ENCODE measurements at regions not wholly inside any gene's neighbourhood (a gene's known extent, or its start where the extent isn't known, plus 50 kb on each side); places are given as distances from the start of the nearest gene placed in this dataset.

- Histone ChIP-seq H3K36me3 (ENCODE audit: control insufficient read depth, insufficient read depth, low read length) (no peaks in the 10 kb centered on the region), H3K4me2 (ENCODE audit: extremely low read depth, insufficient read depth, low read length) (no peak overlapping the region), H3K4me3 (replicated peaks in 1 of 4; ENCODE audit: control extremely low read depth in 1 of 4, insufficient read depth in 1 of 4, low read depth in 3 of 4, low read length in 4 of 4) (no peak overlapping the region), H2AFZ (ENCODE audit: low read length) (no peak overlapping the region), H3K79me2 (ENCODE audit: control insufficient read depth, insufficient read depth, low read length) (no peaks in the 10 kb centered on the region), H3K4me1 (ENCODE audit: control insufficient read depth, extremely low read depth, insufficient read depth, low read length) (peaks cover 6% of the 10 kb centered on the region), H3K27ac (ENCODE audit: insufficient read depth, low read length) (no peak overlapping the region), H4K20me1 (ENCODE audit: control insufficient read depth, extremely low read depth, insufficient read depth, low read length) (no peaks in the 10 kb centered on the region), H3K9ac (ENCODE audit: insufficient read depth, low read length) (no peak overlapping the region), H3K9me3 (ENCODE audit: control insufficient read depth, insufficient read depth, low read depth, low read length) (no peaks in the 10 kb centered on the region), H3K27me3 (ENCODE audit: control insufficient read depth, insufficient read depth, low read length) (no peaks in the 10 kb centered on the region)
- no peak for DNase-seq (ENCODE audit: low read depth in 2 of 2)
- no peak for TF ChIP-seq EZH2 (IDR thresholded peaks at IDR 0.05; ENCODE audit: low read length, missing control alignments)
- no peak for TF ChIP-seq CTCF (conservative IDR thresholded peaks at IDR 0.05 in 1 of 2, IDR thresholded peaks at IDR 0.05 in 1 of 2; ENCODE audit: low read depth in 1 of 2, low read length in 2 of 2)
Measured at GRCh38 chr11:69887330-69887729, 68.1 kb upstream of the FGF3 start.

DNA sequence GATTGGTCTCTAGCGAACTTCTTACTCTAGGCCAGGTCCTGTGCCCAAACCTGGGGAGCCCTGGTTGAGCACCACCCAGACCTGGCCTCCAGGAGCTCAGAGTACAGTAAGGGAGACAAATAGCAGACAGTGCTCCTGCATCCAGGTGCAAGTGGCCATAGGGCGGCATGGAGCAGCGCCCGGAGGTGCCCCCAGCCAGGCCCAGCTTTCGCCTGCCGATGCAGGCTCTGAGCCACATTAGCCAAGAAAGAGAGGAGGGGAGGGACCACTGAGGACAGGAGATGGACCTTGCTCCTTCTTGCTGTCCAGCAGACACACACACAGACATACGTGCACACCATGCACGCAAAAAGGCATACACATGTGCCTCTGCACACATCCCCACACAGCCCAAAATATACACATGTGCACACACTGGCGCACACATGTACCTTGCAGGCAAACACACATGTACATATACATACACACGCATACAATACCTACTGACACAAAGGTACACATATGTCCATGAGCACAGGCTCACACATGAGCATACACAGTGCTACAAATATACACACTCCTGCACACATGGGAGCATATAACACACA lies 68.7 kb upstream of the FGF3 start:
- peaks cover 1% of the 10 kb centered on the region for H3K27me3 ChIP-seq (ENCODE audit: control insufficient read depth, insufficient read depth, low read length)
- no peak overlapping the region for H3K9ac ChIP-seq (ENCODE audit: insufficient read depth, low read length)
- H3K27ac ChIP-seq (ENCODE audit: insufficient read depth, low read length) = no peak overlapping the region
- H3K36me3 ChIP-seq (ENCODE audit: control insufficient read depth, insufficient read depth, low read length) = no peaks in the 10 kb centered on the region
- H2AFZ ChIP-seq (ENCODE audit: low read length) = no peak overlapping the region
- H3K4me2 ChIP-seq (ENCODE audit: extremely low read depth, insufficient read depth, low read length) = no peak overlapping the region
- TF ChIP-seq EZH2 (IDR thresholded peaks at IDR 0.05; ENCODE audit: low read length, missing control alignments) (no peak), CTCF (conservative IDR thresholded peaks at IDR 0.05 in 1 of 2, IDR thresholded peaks at IDR 0.05 in 1 of 2; ENCODE audit: low read depth in 1 of 2, low read length in 2 of 2) (no peak)
- no peak for DNase-seq (ENCODE audit: low read depth in 2 of 2)
- no peaks in the 10 kb centered on the region for H3K79me2 ChIP-seq (ENCODE audit: control insufficient read depth, insufficient read depth, low read length)
- H3K9me3 ChIP-seq (ENCODE audit: control insufficient read depth, insufficient read depth, low read depth, low read length) = no peaks in the 10 kb centered on the region
- no peak overlapping the region for H3K4me3 ChIP-seq (replicated peaks in 1 of 4; ENCODE audit: control extremely low read depth in 1 of 4, insufficient read depth in 1 of 4, low read depth in 3 of 4, low read length in 4 of 4)
- H4K20me1 ChIP-seq (ENCODE audit: control insufficient read depth, extremely low read depth, insufficient read depth, low read length) = no peaks in the 10 kb centered on the region
- H3K4me1 ChIP-seq (ENCODE audit: control insufficient read depth, extremely low read depth, insufficient read depth, low read length) = peaks cover 6% of the 10 kb centered on the region

GRCh38 chr11:69888483-69889181 lies 69.4 kb upstream of the FGF3 start:
- no peak overlapping the region for H3K4me3 ChIP-seq (replicated peaks in 1 of 4; ENCODE audit: control extremely low read depth in 1 of 4, insufficient read depth in 1 of 4, low read depth in 3 of 4, low read length in 4 of 4)
- no peak overlapping the region for H3K9ac ChIP-seq (ENCODE audit: insufficient read depth, low read length)
- DNase-seq (ENCODE audit: low read depth in 2 of 2) = peak; percentile 29 to 57
- no peaks in the 10 kb centered on the region for H3K9me3 ChIP-seq (ENCODE audit: control insufficient read depth, insufficient read depth, low read depth, low read length)
- no peaks in the 10 kb centered on the region for H3K36me3 ChIP-seq (ENCODE audit: control insufficient read depth, insufficient read depth, low read length)
- H3K27me3 ChIP-seq (ENCODE audit: control insufficient read depth, insufficient read depth, low read length) = peaks cover 4% of the 10 kb centered on the region
- no peaks in the 10 kb centered on the region for H4K20me1 ChIP-seq (ENCODE audit: control insufficient read depth, extremely low read depth, insufficient read depth, low read length)
- H2AFZ ChIP-seq (ENCODE audit: low read length) = no peak overlapping the region
- no peak overlapping the region for H3K27ac ChIP-seq (ENCODE audit: insufficient read depth, low read length)
- no peak for TF ChIP-seq EZH2 (IDR thresholded peaks at IDR 0.05; ENCODE audit: low read length, missing control alignments)
- TF ChIP-seq CTCF (conservative IDR thresholded peaks at IDR 0.05 in 1 of 2, IDR thresholded peaks at IDR 0.05 in 1 of 2; ENCODE audit: low read depth in 1 of 2, low read length in 2 of 2) = peak; percentile 88 to 98
- H3K79me2 ChIP-seq (ENCODE audit: control insufficient read depth, insufficient read depth, low read length) = no peaks in the 10 kb centered on the region
- no peak overlapping the region for H3K4me2 ChIP-seq (ENCODE audit: extremely low read depth, insufficient read depth, low read length)
- H3K4me1 ChIP-seq (ENCODE audit: control insufficient read depth, extremely low read depth, insufficient read depth, low read length) = peaks cover 6% of the 10 kb centered on the region

Data from fibroblast of lung (primary cell).